ENCODE measurements at regions not wholly inside any gene's neighbourhood (a gene's known extent, or its start where the extent isn't known, plus 50 kb on each side); places are given as distances from the start of the nearest gene placed in this dataset.

- WGBS, 3 donors = 22 to 35% (median 26%) methylated on average over 12 of the region's 12 CpGs
- Histone ChIP-seq H3K36me3 (ENCODE audit: insufficient read depth in 1 of 2, low read depth in 1 of 2) (no peaks in the 10 kb centered on the region), H3K4me1 (no peaks in the 10 kb centered on the region), H3K9me3 (no peaks in the 10 kb centered on the region), H3K27ac (no peak overlapping the region), H3K4me3 (no peak overlapping the region), H3K27me3 (ENCODE audit: insufficient read depth in 3 of 3, low read length in 2 of 3) (peaks cover 0 to 5% (median 2%) of the 10 kb centered on the region in 3 donors)
- no peak for TF ChIP-seq CTCF (IDR thresholded peaks at IDR 0.05)
- no peak for DNase-seq
- no peak for ATAC-seq
- intact Hi-C loops (cut with DNase I) = no loop called here
Observed at GRCh38 chr10:14468023-14468441, 137.3 kb upstream of the FRMD4A start.

GRCh38 chr10:14466257-14466656, 135.5 kb upstream of the FRMD4A start:
- no peak for TF ChIP-seq CTCF (IDR thresholded peaks at IDR 0.05)
- H3K36me3 ChIP-seq (ENCODE audit: insufficient read depth in 1 of 2, low read depth in 1 of 2) = no peaks in the 10 kb centered on the region
- H3K4me1 ChIP-seq = no peaks in the 10 kb centered on the region
- 10 to 13% (median 10%) methylated on average over 3 of the region's 3 CpGs for WGBS, 3 donors
- ATAC-seq (peak in 3 of 4 donors; percentile 21 to 49 (median 42)), DNase-seq (no peak)
- intact Hi-C loops (cut with DNase I) = no loop called here
- H3K4me3 ChIP-seq = no peak overlapping the region
- H3K27ac ChIP-seq = no peak overlapping the region
- no peaks in the 10 kb centered on the region for H3K9me3 ChIP-seq
- H3K27me3 ChIP-seq (ENCODE audit: insufficient read depth in 3 of 3, low read length in 2 of 3) = peaks cover 0 to 5% (median 2%) of the 10 kb centered on the region in 3 donors

- Histone ChIP-seq H3K4me3 (no peak overlapping the region), H3K9me3 (no peaks in the 10 kb centered on the region), H3K4me1 (no peaks in the 10 kb centered on the region), H3K27me3 (ENCODE audit: insufficient read depth in 3 of 3, low read length in 2 of 3) (no peaks in the 10 kb centered on the region), H3K36me3 (ENCODE audit: insufficient read depth in 1 of 2, low read depth in 1 of 2) (no peaks in the 10 kb centered on the region), H3K27ac (no peak overlapping the region)
- DNase-seq = no peak
- 94 to 98% (median 98%) methylated on average over 2 of the region's 2 CpGs for WGBS, 3 donors
- no peak for ATAC-seq
- intact Hi-C loops (cut with DNase I) = no loop called here
- no peak for TF ChIP-seq CTCF (IDR thresholded peaks at IDR 0.05)
Observed at GRCh38 chr10:14460447-14460846, 129.7 kb upstream of the FRMD4A start.

- H3K36me3 ChIP-seq (ENCODE audit: insufficient read depth in 1 of 2, low read depth in 1 of 2) = no peaks in the 10 kb centered on the region
- intact Hi-C loops (cut with DNase I) = no loop called here
- no peak overlapping the region for H3K27ac ChIP-seq
- H3K4me1 ChIP-seq = no peaks in the 10 kb centered on the region
- ATAC-seq (no peak), DNase-seq (no peak)
- no peaks in the 10 kb centered on the region for H3K9me3 ChIP-seq
- no peaks in the 10 kb centered on the region for H3K27me3 ChIP-seq (ENCODE audit: insufficient read depth in 3 of 3, low read length in 2 of 3)
- no peak overlapping the region for H3K4me3 ChIP-seq
- TF ChIP-seq CTCF (IDR thresholded peaks at IDR 0.05) = no peak
- WGBS, 3 donors = 2 to 3% (median 2%) methylated on average over 2 of the region's 2 CpGs
Observed at GRCh38 chr10:14459665-14460064, 128.9 kb upstream of the FRMD4A start.

- H3K4me3 ChIP-seq = no peak overlapping the region
- DNase-seq (no peak), ATAC-seq (no peak)
- intact Hi-C loops (cut with DNase I) = no loop called here
- H3K27me3 ChIP-seq (ENCODE audit: insufficient read depth in 3 of 3, low read length in 2 of 3) = peaks cover 0 to 2% (median 0%) of the 10 kb centered on the region in 3 donors
- no peaks in the 10 kb centered on the region for H3K9me3 ChIP-seq
- H3K36me3 ChIP-seq (ENCODE audit: insufficient read depth in 1 of 2, low read depth in 1 of 2) = no peaks in the 10 kb centered on the region
- no peaks in the 10 kb centered on the region for H3K4me1 ChIP-seq
- no peak for TF ChIP-seq CTCF (IDR thresholded peaks at IDR 0.05)
- H3K27ac ChIP-seq = no peak overlapping the region
- WGBS, 3 donors = 91 to 93% (median 92%) methylated on average over 2 of the region's 2 CpGs
Observed at GRCh38 chr10:14456870-14457266, 126.1 kb upstream of the FRMD4A start.

Data from psoas muscle (tissue), 7 donors.